COR-L47 (cell line): ENCODE measurements at regions not wholly inside any gene's neighbourhood (a gene's known extent, or its start where the extent isn't known, plus 50 kb on each side); places are given as distances from the start of the nearest gene placed in this dataset.

Experiments used
- DNase-seq: peaks from one replicate; lab custom pipeline; 2025; lab: John Stamatoyannopoulos, UW

DNA sequence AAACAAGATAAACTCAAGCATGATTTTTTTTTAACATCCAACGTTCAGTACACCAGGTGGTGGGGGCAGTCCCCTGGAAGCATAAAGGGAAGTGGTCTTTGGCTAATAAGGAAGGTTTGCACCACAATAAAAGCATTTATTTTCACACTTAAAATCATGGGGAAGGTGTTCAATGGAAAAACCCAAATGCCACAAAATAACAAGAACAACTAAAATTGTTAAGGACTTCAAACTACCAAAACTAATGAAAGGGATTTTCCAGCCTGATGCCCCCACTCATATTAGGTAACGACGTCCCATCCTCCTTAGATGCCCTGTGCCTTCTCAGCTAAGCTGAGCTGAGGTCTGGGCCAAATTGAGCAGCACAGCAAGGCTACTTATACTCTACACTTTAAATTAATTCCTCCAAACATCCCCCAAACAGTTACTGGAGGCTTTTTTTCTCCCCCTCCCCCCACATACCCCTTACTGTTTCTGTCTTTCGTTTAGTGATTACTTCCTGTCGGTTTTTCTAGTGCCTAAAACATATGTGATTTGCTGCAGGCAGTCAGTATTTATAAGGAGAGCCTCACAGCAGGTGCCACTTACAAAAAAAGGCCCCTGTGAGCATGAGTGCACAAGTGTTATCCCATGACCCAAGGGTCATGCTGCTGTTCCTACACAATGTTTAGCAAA lies 259.7 kb upstream of the ZNF608 start:
- DNase-seq: peak; percentile 1

DNA sequence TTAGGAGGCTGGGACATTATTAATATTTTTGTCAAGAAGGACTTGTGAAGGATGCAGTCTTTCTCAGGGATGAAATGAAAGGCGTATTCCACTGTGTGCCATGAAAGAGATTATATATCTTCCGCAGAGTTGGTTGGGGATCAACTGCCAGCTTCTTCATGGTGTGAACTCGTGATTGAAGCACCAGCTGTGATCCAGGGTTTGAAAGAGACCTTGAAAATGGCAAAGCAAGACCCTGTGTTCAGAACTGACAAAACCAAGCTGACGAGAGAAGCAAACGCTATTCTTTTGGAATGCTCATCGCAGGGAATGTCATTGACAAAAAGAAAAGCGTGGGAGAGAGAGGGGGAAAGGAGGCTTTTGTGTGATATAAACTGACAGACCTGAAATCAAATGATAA lies 263.9 kb upstream of the ZNF608 start:
- no peak for DNase-seq

DNA sequence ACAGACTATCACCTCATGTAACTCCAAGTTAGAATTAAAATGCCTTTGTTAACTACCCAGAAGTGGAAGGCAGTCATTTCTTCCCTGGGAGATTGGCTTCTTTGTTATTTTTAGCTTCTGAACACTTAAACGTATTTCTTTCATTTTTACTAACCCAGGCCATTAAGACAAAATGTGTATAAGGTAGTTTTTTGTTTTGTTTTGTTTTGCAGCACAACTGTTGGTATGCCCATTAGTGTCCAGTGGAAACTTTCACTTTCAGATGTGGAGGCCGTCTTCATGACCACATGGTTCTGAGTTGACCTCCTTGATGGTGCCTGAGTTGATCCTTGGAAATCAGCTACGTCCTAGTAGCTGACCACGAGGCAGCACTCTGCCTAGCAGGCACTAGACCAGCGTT lies 264.6 kb upstream of the ZNF608 start:
- DNase-seq: no peak

DNA sequence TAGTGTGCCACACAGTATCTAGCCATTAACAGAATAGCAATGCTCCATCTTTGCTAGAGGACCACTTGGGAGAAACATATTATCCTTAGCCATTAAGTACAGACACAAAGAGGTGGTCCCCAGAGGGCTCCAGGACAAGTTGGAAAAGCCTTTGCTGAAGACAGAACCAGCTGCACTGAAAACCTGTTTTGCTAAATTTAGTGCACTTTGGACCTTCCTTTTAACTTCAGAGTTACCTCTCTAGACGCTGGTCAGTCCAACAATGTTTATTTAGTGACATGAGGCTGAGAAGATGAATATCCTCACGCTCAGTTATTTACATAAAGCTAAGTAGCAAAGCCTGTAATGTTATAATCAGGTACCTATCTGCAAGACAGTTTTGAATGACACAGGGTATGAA lies 265.0 kb upstream of the ZNF608 start:
- DNase-seq: no peak

DNA sequence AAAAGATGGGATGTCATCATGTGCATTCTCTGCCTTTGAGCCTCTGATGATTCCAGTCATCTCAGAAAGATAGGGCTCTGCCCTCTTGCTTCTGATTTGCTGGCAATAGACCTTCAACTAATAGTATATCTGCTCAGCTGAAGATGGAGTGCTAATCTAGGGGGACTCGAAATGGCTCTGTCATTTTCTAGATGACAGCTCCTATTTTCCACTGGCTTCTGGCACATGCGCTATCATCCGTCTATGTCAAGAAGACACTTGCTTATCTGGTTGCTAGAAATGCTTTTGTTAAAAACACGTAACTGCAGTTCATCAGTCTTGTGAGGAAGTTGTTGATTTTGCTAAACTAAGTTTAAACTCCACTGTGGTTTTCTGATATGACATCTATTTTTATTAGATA lies 265.5 kb upstream of the ZNF608 start:
- no peak for DNase-seq

DNA sequence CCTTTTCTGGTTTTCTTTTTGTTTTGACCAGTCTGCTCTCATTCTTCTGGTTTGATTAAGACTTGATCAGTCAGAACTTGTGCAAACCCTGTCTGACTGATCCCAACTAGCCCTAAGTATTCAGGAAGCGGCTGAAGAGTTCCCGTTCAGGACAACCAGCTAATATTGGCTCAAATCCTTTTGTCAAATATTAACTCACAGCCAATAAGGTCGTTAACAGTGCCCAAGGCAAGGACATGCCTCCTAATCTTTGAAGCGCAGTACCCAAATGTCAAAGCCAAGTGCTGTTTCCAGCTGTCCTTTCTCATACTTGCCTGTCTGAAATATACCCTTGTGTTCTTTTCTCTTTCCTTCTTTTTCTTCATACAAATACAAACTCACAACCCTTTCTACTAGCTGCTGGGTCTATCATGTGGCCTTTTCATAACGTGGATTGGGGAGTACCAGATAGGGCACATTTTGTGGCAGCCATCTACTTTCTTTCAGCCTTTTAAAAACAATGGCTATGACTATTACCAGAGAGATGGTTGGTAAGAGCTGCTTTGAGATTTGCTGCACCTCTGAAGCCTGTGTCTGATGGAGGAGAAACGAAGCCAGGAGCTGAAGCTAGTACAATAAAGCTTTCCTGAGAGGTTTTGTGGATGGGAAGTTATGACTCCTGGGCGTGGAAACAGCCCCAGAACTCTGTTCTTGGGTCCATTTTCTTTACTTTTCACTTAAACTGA lies 266.4 kb upstream of the ZNF608 start:
- DNase-seq: no peak

DNA sequence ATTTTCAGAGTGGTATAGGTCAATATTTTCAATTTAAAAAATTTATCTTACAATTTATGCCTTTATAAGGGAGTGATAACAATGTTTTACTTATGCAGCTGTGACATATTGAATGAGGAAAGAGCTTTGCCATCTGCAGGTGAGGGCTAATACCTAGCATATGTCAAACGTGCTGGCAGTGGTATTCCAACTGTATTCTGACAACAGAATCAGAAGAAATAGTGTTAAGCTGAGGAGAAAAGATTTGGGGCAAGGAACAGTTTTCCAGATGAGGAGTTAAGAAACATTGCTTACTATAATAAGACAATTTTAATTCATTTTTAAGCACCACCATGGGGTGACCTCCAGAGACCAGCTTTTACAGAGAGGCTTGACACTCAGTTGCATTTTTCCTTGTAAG lies 267.8 kb upstream of the ZNF608 start:
- DNase-seq: no peak

DNA sequence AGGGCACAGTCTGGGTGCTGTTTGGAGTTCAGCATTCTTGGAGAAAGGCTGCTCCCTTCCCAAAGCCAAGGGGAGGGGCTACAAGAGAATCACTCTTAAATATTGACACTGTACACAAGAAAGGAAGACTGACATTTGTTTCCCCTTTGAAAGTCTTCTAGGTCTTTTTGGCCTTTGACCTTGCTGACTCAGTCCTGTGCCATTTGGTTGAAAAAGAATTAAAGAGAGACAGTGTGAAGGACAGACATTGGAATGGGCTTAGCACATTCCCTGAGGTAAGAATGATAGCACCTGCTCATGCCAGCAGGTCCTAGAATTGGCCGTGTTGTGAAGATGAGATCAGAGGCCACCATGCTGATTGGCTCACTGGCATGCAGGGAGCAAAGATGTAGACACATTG lies 271.4 kb upstream of the ZNF608 start:
- no peak for DNase-seq

DNA sequence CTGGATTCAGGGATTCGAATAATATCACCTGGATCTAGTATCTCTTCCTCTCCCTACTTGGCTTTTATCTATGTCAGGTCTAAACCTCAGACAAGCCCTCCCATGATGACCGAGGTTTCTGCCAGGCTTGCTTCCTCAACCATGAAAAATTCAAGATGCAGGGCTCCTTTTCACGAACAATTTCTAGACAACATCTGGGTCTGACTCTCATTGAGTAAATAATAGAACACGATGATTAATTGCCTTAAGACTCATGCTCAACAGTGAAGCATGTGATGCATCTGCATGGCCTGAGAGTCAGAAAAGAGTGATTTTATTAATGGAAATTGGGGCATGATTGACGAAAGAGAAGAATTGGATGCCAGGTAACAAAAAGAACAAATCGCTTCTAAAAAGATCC lies 277.2 kb upstream of the ZNF608 start:
- no peak for DNase-seq

DNA sequence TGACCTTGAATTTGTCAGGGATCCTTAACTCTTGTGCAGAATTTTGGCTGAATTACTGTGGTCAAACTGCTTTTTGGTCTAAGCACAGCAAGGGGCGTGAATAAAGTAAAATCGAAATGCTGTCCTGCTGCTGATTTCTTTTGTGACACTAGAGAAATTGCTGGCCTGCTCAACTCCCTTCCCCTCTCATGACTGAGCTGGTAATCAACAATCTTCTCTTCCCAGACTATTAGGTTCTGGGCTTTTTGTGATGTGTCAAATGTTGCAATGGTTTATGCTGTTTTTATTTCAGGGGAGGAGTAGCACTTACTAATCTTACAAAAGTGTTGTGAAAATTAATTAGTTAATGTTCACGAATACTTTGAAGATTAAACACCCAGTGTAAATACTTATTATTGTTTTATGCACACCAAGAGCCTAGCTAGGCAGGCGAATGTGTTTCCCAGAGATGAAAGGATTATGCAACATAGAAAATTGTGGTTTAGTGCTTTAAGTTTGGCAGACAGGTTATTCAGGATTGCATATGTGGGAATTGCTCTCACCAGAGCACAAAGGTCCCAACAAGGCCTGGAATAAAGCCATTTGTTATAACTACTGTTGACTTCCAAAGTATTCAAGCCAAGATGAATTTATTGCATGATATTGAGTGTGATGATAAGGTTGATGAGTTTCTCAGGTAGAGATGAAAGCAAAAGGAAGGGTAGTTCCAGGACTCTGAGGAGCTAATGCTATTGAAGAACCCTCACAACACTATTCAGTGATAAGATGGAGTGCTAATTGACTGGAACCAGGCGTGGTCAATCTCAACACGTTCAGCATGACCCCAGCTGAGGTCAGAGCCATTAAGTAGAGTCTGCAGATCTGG lies 280.7 kb upstream of the ZNF608 start:
- DNase-seq: no peak

DNA sequence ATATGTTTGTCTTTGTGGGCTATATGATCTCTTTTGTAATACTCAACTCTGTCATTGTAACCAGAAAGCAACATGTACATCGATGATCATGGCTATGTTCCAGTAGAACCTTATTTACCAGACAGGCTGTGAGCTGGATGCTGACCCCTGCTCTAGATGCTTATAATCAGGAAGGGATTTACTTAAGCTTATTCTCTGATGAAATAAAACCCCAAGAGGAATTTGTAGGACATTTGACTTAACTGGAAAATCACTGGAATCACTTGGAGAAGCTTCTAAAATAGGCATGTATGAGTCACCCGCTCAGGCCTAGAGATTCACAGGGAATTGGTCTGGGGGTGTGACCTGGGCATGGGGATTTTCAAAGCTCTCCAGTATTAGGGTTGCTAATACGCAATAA lies 285.8 kb upstream of the ZNF608 start:
- no peak for DNase-seq

DNA sequence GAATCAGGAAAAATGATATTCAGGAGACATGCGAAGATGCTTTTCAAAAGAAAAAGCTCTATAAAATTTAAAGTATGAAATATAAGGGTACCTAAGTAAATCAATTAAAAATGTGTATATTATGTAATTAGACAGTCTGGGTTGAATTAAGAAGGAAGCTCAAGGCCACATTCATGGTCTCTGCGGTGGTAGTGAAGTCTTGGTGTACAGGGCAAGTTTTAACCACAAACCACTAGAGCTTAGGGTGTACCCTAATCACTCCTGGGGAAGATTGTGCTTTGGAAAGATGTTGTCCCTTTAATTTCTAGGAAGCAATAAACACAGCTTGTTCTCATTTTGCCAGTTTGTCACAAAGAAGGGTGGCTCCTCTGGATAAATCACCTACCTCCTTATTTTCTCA lies 287.2 kb upstream of the ZNF608 start:
- DNase-seq: no peak

DNA sequence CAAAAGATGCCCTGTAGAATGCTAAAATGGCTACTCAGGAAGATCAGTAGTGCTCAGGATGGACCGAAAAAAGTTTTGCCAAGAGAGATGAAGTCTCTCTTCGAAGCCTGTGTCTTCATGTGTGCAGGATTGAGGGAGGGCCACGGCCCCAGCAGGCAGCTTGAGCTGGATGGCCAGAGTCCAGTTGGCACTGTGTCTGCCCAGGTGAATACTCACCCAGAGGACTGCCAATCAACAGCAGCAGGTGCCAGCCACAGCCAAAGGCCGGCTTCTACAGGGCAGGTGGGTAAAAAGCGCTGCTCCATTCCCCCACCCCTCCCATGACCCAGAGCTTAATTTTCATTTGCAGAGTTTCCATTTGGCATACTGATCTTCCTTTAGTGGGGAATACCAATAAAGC lies 287.9 kb upstream of the ZNF608 start:
- DNase-seq: peak; percentile 30

DNA sequence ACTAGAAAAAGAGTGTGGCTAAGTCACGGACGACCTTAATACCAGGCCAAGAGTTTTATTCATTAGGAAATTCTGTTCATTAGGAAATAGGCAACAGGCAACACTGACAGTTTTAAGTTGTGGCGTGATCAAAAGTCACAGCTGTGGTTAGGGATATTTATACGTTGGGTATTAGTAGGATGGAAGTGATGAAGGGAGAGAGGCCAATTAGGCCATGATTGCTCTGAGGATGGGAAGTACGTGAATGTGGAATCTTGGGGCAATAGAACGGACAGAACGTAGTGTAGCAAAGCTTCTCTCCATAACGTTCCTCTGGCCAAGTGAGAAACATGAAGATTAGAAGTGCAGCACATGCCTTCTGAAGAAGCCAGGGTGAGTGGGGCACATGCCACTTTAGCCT lies 290.1 kb upstream of the ZNF608 start:
- DNase-seq: no peak

DNA sequence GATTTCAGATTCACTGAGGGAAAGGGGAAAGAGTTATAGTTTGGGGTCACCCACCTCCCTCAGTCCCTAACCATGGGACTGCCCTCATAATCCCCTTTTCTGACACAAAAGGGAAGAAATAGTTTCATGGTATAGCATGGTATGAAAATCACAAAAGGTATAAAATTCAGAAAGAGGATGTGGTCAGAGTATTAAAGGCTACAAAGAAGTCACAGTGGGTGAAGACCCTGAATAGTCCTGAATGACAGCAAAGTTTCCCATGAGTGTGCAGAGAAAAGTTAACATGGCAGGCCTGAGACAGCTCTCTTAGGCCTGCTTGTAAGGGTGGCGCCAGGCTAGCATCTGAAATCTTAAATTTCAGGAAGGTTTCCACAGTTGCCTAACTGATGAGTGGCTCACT lies 290.6 kb upstream of the ZNF608 start:
- no peak for DNase-seq

DNA sequence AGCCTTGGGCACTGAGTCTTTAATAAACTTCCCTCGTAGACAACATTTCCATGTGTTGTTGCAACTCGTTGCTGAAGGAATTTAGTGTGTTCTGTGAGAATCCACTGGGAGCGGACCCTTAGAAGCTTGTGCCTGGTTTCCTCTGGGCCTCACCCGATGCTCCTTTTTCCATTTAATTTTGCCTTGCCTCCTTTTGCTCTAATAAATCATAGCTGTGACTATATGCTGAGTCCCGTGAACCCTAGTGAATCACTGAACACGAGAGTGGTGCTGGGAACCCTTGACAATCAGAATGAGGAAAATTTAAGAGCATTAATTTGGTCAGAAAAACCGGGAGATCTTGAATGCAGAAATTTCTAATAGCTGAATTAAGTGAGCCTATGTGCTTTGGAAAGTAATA lies 291.1 kb upstream of the ZNF608 start:
- DNase-seq: no peak

DNA sequence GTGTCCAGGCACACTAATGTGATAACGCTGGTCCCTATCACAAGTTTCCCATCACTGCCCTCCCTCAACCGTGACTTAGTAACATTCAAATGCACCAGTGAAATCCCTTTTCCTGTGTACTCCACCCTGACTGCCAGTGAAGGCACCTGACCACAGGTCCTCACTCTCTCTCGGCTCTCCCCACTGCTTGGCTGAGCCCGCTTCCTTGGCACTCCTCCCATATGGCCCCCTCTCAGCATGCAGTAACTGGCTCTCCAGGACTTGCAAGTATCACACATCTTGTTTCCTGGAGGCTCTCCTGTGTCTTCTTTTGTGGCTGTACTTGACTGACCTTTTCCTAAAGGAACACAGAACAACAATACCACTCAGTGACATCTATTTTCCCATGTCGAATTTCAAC lies 292.0 kb upstream of the ZNF608 start:
- peak; percentile 9 for DNase-seq

DNA sequence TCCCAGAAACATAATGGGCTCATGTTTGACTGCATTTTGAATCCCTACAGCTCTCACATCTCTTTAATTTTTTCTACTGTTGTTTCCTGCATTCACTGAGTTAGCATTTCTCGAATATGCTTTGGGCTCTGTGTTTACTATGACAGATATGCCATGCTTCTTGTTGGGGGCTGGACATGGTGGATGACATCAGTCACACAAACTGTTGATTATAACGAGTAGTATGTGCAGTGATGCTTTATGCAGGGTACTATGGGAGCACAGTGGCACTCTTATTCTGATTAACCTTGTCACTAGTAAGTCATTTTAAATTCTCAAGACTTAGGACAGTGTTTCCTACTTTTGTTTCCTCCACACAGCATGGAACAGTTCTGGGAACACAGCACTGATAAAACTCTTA lies 295.4 kb upstream of the ZNF608 start:
- DNase-seq: no peak

DNA sequence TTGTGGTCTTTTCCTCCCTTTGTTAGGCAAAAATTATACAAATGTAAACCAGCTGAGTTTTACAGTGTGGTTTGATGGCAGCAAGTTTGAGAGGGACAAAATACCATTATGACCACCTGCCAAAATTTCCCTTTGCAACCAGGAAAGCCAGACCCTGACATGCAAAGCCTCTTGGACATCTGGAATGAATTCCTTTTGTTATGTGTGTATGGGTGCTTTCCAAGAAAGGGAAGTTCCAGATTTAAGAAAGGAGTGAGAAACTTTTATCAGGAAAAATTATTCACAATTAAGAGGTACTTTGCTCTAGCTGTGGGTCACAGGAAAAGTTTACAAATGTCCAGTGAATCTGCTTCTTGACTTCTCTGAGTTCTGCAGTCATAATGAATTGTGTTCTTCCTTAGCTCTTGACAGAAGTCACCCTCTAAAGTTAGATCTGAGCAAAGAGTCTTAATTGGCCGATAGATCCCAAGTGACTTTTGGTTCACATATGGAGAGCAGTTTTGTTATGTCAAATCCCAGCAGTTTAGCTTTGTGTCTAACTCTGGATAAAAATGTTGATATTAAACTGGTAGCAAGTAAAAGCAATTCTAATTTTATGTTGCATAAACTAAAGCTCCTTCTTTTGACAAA lies 295.9 kb upstream of the ZNF608 start:
- no peak for DNase-seq

DNA sequence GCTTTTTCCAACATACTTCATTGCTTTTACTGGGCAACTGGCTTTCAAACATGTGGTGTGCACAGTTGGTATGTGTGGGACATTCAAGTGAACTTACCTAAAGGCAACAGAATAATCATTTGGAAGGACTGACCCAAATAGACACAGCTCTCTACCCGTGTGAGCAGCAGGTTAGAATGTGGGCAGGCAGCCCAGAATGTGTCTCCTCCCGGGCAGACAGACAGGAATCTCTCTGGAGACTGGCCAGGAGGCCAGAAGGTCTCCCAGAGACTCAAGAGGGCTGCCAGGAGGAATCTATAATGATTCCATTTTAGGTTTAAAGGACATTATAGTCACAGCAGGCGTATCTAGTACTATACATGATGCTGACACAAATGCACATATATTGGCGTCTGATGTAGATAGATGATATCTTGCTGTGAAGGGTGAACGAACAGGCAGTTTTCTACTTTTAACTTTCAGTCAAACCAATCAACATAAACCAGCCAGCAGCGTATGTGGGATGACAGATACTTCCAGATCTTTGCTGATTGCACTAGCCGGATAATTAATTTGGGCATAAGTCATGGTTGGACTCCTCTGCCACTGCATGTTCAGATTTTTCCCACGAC lies 297.4 kb upstream of the ZNF608 start:
- peak; percentile 89 for DNase-seq

DNA sequence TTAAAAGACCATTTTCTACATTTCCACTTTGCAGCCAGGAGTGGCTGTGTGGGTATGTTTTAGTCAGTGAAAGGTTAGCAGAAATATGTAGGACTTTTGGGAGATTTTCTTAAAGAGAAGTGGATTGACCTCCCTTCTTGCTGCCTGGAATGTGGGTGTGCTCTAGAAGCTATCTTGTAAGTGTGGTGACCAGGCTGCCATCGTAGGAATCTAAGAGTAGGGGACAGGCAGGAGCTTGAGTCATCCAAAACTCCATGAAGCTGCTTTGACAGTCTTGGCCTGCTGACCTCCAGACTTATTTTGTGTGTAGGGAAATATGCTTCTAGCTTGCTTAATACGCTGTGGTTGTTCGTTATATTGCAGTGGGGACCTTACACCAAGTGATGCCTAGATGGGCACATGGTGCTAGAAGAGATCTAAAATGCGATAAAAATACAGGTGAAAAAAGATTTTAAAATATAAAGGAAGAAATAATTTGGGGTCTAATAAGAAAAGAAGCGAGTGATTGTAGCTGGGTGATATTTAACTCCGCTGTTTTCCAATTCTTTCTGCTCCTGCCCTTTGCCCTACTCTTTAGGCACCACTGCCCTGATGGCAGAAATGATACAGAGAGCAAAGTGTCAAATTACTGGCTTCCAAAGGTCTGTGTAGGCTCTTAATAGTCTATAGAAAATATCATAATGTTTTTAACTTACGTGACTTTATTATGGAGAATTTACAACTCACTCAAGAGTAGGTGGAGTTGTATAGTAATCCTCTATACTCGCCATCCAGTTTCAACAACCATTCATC lies 298.2 kb upstream of the ZNF608 start:
- no peak for DNase-seq
